Loucy (cell line): ENCODE measurements at regions not wholly inside any gene's neighbourhood (a gene's known extent, or its start where the extent isn't known, plus 50 kb on each side); places are given as distances from the start of the nearest gene placed in this dataset.

Experiments used
- H2AFZ ChIP-seq: fragments of 200-600 bp; sonication (generic); 2 replicates; pipeline ENCODE4 v1.6.0; 2016; ENCODE audit warnings: antibody characterized with exemption, mild to moderate bottlenecking, low read length, moderate library complexity
- H3F3A ChIP-seq: fragments of 200-600 bp; 2 replicates; pipeline ENCODE4 v1.6.0; 2016; ENCODE audit warnings: antibody characterized with exemption, low read depth, mild to moderate bottlenecking
- H3K27me3 ChIP-seq: fragments of 200-600 bp; sonication (generic); 2 replicates; pipeline ENCODE4 v1.6.1; 2014; ENCODE audit warnings: low read length, mild to moderate bottlenecking; ENCODE audit not compliant: insufficient read depth, poor library complexity, severe bottlenecking
- H3K36me3 ChIP-seq: fragments of 200-600 bp; sonication (generic); 2 replicates; pipeline ENCODE4 v1.6.1; 2016; ENCODE audit warnings: low read length; ENCODE audit not compliant: insufficient read depth
- H3K4me1 ChIP-seq: fragments of 200-600 bp; sonication (generic); 2 replicates; pipeline ENCODE4 v1.5.1; 2014; ENCODE audit warnings: low read length, mild to moderate bottlenecking; ENCODE audit not compliant: insufficient read depth, poor library complexity, severe bottlenecking
- H3K4me2 ChIP-seq: fragments of 200-600 bp; sonication (generic); 2 replicates; pipeline ENCODE4 v1.6.0; 2014; ENCODE audit warnings: antibody characterized with exemption, low read length, low read depth, mild to moderate bottlenecking; ENCODE audit not compliant: poor library complexity, severe bottlenecking
- H3K4me3 ChIP-seq: fragments of 200-600 bp; sonication (generic); 2 replicates; pipeline ENCODE4 v1.5.1; 2014; ENCODE audit warnings: low read length, mild to moderate bottlenecking, mixed read lengths; ENCODE audit not compliant: poor library complexity, severe bottlenecking
- H3K79me2 ChIP-seq: fragments of 200-600 bp; sonication (generic); 2 replicates; pipeline ENCODE4 v1.6.1; 2014; ENCODE audit warnings: low read length; ENCODE audit not compliant: insufficient read depth
- H3K9ac ChIP-seq: fragments of 200-600 bp; sonication (generic); 2 replicates; pipeline ENCODE4 v1.6.0; 2014; ENCODE audit warnings: mild to moderate bottlenecking, low read depth, low read length, moderate library complexity; ENCODE audit not compliant: poor library complexity, severe bottlenecking
- H3K9me2 ChIP-seq: fragments of 200-600 bp; sonication (generic); replicated peaks from 2 replicates; pipeline ENCODE4 v1.6.1; 2016; ENCODE audit warnings: low read depth, low read length, mixed read lengths
- H3K9me3 ChIP-seq: fragments of 200-600 bp; sonication (generic); 2 replicates; pipeline ENCODE4 v1.6.1; 2014; ENCODE audit warnings: mild to moderate bottlenecking, antibody characterized with exemption, low read length, low read depth; ENCODE audit not compliant: insufficient read depth
- H4K20me1 ChIP-seq: fragments of 200-600 bp; sonication (generic); 2 replicates; pipeline ENCODE4 v1.6.0; 2014; ENCODE audit warnings: antibody characterized with exemption, low read length, mild to moderate bottlenecking; ENCODE audit not compliant: insufficient read depth, poor library complexity, severe bottlenecking
- CTCF ChIP-seq: fragments of 200-600 bp; sonication (generic); conservative IDR thresholded peaks from 2 replicates; pipeline ENCODE4 v1.5.1; 2014; ENCODE audit warnings: mild to moderate bottlenecking, antibody characterized with exemption, low read length
- EZH2phosphoT487 ChIP-seq: fragments of 200-600 bp; IDR thresholded peaks from 2 replicates; pipeline ENCODE4 v1.6.1; 2018; ENCODE audit warnings: antibody characterized with exemption, mild to moderate bottlenecking, moderate library complexity, borderline replicate concordance

- Histone ChIP-seq H3K27me3 (no peaks in the 10 kb centered on the region), H3K4me1 (no peaks in the 10 kb centered on the region), H3K9me2 (no peaks in the 10 kb centered on the region), H3K9me3 (no peaks in the 10 kb centered on the region), H3K4me3 (no peak overlapping the region), H3K79me2 (no peaks in the 10 kb centered on the region), H3K36me3 (no peaks in the 10 kb centered on the region), H4K20me1 (no peaks in the 10 kb centered on the region), H2AFZ (no peak overlapping the region), H3K4me2 (no peak overlapping the region), H3F3A (no peaks in the 10 kb centered on the region), H3K9ac (no peak overlapping the region)
- TF ChIP-seq CTCF (no peak), EZH2phosphoT487 (no peak)
Measured at GRCh38 chr7:72467237-72467636, 55.1 kb upstream of the CALN1 start.

DNA sequence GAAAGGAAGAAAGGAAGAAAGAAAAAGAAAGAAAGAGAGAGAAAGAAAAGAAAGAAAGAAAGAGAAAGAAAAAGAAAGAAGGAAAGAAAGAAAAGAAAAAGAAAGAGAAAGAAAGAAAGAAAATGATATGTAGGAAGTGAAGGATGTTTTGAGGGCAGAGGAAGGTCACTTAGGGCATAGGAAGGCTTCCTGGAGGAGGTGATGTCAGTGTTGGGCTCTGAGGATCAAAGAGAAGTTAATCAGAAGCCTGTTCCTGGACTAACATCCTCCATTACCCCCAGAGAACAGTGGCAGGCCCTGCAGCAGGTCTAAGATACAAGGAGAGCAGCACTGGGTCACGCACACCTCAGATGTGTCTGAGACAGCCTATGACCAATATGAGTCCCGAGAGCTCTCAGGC, 54.7 kb upstream of the CALN1 start:
- no peaks in the 10 kb centered on the region for H3K9me3 ChIP-seq
- no peaks in the 10 kb centered on the region for H4K20me1 ChIP-seq
- H3K36me3 ChIP-seq = no peaks in the 10 kb centered on the region
- H3K27me3 ChIP-seq = no peaks in the 10 kb centered on the region
- no peaks in the 10 kb centered on the region for H3F3A ChIP-seq
- H3K4me3 ChIP-seq = no peak overlapping the region
- no peaks in the 10 kb centered on the region for H3K4me1 ChIP-seq
- no peak overlapping the region for H3K4me2 ChIP-seq
- no peak overlapping the region for H2AFZ ChIP-seq
- no peaks in the 10 kb centered on the region for H3K79me2 ChIP-seq
- no peak overlapping the region for H3K9ac ChIP-seq
- TF ChIP-seq CTCF (no peak), EZH2phosphoT487 (no peak)
- no peaks in the 10 kb centered on the region for H3K9me2 ChIP-seq

DNA sequence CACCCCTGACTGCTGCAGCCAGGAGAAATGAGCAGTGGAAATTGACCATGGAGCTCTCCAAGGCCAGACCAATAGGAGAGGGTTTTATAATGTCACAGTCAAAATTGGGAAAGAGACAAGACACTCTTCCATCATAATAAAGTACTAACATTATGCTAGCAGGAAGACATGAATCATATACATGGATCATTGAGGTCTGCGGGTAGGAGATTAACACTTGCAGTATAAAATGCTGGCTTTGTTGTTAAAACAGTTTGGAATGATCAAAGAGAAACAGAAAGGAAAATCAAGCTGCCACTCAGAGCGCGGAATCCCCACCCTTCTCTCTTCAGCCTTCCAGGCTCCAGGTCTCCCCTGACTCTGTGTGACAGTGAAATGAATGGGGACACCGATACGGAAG, 53.4 kb upstream of the CALN1 start:
- H2AFZ ChIP-seq = no peak overlapping the region
- no peaks in the 10 kb centered on the region for H4K20me1 ChIP-seq
- H3K4me3 ChIP-seq = no peak overlapping the region
- no peaks in the 10 kb centered on the region for H3K9me3 ChIP-seq
- no peaks in the 10 kb centered on the region for H3K36me3 ChIP-seq
- no peaks in the 10 kb centered on the region for H3K79me2 ChIP-seq
- TF ChIP-seq CTCF = no peak
- TF ChIP-seq EZH2phosphoT487 = no peak
- H3K9ac ChIP-seq = no peak overlapping the region
- H3K9me2 ChIP-seq = no peaks in the 10 kb centered on the region
- no peaks in the 10 kb centered on the region for H3K4me1 ChIP-seq
- H3K4me2 ChIP-seq = no peak overlapping the region
- H3F3A ChIP-seq = no peaks in the 10 kb centered on the region
- no peaks in the 10 kb centered on the region for H3K27me3 ChIP-seq
